GM21619 (cell line): ENCODE measurements at regions not wholly inside any gene's neighbourhood (a gene's known extent, or its start where the extent isn't known, plus 50 kb on each side); places are given as distances from the start of the nearest gene placed in this dataset.
A peak's percentile ranks its signal among the peaks of the same experiment; 100 is the strongest.

Experiments used
- ATAC-seq: cut with Tn5 transposase; IDR thresholded peaks from one replicate; pipeline ENCODE4 v1.9.1; 2021; ENCODE audit not compliant: unreplicated experiment

DNA sequence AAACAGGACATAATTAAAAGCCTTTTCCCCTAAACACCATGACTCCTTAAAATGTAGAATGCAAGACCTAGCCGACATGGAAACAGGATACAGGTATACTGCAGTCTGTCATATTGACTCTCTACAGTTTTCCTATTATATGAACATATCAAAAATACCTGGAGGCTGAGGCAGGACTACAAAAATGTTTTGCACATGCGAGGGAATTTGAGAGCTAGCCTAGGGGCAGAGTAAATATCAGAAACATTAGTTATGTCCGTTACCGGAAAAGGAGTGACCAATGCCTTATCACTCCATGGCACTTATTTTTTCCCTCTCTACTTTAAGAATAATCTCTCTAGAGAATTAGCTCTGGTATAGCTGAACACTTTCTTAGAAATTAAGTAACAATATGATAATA lies 732.3 kb downstream of the TUSC7 start:
- ATAC-seq = no peak

DNA sequence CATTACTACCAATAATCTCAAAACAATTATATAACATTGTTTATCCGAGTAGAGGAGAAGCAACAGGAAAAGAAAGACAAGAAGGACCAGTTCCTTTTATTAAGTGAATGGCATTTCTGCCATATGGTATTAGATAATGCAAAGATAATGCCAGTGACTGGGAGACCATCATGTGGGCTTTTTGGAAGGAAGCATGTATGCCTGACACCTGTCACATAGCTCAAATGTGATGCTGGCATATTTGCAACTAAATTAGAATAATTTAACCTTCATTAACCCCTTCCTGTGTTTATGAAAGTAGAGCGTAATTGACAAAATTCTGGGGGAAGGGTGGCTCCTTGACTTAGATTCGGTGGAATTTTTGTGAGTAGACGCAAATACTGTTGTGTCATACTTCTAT lies 733.0 kb downstream of the TUSC7 start:
- ATAC-seq = no peak

DNA sequence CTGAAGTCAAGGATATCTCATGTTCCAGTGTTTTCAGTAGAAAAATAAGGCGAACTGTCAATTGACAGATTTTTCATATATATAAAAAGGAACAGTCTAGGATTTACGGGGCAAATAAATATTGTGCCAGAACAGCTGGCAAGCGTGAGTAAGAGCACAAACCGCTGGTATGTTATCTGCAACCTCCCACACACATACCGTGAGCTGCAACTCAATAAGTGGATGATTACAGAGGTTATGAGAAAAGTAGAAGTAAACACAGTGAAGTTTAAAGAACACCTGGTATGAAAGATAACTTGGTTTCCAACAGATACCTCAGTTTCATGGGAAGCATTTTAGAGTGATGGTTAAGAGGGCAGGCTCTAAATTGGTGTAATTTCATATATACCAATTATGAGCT lies 733.4 kb downstream of the TUSC7 start:
- no peak for ATAC-seq

DNA sequence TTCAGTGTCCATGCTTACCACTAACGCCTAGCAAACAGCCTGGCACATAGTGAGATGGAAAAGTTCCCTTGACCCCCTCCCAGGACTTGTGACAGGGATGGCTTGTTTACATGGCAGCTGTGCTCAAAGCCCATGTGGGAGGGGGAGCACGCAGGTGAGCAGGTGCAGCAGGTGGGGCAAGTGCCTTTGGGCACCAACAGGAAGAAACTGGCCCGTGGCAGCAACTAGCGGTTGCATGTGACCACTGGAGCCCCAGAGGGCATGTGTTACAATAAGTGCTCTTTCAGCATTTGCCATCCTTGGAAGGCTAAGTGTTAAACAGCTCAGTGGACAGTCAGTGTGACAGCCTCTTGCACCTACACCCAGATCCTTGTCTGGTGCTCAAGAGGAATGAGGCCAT lies 734.6 kb downstream of the TUSC7 start:
- no peak for ATAC-seq

DNA sequence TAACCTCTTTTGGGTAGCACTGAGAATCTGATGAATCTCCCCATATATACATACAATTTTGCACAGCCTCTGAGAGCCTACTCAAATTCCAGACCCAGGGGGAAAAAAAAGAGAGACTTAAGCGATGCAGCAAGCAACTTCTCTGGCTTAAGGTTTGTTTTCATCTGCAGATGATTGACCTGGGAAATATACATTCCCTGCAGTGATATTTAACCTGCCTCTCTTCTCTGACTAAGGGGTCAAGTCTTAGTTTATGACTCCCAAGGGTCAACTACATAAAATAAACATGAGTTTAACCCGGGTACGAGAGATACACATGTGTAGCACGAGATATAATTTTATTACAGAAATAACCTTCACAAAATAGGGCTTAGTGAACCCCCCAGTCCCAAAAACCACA lies 737.8 kb downstream of the TUSC7 start:
- ATAC-seq = no peak

DNA sequence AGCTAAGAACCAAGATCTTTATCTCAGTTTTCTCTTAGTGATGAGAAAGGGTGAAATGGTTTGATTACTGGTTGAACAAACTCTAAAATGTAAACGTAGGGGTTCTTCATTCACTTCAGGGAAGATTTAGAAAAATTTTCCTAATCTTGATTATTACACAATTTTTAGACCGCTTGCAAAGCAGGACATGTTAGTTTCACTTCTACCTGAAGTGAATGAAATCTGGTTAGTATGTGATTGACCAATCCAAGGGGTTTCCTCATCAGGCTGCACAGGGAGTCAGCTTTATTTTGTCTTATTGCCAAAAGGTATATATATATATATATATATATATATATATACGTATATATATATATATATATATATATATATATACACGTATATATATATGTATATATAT lies 740.4 kb downstream of the TUSC7 start:
- ATAC-seq = no peak

DNA sequence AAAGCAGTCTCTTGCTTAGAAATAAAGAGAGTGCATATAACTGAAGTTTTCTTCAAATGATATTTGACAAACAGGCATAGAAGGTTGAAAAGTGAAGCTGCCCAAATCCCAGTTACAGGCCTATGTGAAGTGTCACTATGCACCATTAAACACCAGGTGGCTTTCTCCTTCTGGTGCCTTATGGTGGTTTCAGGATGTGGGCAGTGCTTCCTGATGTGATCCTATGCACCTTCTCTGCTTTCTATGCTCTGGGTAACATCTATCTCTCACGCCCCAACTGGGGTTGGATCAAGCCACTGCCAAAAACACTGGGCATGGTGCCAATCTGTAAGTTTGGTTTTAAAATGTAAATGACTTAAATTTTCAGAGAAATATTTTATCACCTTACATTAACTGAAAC lies 744.7 kb downstream of the TUSC7 start:
- ATAC-seq = peak; percentile 54

DNA sequence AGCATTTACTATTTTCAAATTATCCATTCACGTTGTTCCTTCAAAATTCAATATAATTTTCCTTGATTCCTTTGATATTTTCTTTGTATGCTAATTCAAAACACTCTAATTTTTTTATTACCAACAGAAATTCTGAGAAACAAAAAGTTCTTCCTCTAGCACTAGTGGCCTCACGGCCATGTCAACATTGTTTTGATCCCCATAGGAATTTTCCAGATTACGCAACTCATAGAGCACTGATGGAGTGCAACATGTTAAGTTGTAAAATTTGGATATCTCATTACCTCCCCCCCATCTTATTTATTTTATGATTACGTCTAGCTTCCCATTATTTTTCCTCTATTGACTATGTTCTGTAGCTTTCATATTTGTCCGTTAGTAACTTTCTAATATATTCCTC lies 745.3 kb downstream of the TUSC7 start:
- ATAC-seq = no peak

DNA sequence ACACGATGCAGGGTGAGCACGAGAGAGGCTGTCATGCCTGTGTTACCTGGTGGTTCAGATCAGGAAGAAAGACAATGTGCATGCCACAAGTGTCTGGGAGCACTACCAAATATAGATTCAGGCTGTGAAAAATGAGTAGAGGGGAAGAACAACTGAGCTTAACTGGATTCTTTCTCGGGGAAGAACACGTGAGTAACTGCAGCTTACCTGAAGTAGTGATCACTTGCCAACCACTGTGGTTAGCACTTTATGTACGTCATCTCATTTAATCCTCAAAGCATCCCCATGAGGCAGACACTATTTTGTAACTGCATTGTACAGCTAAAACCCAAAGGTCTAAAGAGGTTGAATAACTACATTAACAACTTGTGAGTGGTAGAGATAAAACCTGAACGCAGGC lies 746.2 kb downstream of the TUSC7 start:
- ATAC-seq = no peak

DNA sequence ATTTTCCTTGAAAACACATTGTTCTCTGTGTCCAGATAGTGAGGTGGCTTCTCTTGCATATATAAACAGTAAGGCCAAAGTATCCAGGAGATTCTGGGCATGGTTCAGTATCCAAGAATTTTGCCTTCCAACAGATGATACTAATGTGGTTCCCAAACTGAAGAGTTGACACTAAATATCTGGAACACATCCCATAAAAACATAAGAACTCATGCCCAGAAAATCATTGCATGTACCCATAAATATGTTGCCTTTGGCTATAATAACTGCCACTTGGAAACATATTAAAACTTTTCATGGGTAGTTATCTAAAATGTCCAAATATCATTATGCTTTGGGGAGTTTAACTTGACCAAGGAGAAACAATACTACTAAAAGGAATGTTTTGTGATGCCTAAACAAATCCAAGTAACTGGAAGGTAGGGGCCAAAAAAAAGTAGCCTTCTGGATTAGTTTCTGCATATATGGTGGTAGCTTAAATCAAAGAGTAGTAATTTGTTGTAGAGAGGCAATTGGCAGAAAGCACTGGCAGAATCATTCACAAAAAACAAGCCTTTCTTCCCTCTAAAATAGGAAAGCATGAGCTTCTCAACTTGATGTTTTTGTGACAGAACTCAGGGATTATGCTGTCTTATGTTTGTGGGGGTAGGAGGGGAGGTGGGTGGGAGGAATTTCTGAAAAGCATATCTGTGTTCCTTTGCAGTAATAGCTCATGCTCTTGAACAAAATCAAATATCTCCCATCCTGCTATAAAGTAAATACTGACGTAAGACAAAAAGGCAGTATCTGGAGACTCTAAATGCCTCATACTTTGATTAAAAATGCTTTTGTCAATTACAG lies 753.9 kb downstream of the TUSC7 start:
- no peak for ATAC-seq

DNA sequence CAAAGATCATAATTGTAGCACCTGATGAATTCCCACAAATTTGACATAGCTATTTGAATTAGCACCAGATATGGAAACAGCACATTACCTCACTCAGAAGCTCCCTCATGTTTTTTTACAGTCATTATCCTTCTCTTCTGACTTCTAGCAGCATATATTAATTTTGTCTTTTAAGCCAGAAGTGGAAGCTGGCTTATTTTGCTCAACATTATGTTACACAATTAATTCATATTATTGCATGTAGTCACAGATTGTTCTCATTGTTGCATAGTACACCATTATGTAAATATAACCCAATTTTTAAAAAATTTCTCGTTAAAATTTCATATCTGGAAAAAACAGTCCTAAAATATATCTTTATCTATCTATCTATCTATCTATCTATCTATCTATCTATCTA lies 762.3 kb downstream of the TUSC7 start:
- no peak for ATAC-seq

DNA sequence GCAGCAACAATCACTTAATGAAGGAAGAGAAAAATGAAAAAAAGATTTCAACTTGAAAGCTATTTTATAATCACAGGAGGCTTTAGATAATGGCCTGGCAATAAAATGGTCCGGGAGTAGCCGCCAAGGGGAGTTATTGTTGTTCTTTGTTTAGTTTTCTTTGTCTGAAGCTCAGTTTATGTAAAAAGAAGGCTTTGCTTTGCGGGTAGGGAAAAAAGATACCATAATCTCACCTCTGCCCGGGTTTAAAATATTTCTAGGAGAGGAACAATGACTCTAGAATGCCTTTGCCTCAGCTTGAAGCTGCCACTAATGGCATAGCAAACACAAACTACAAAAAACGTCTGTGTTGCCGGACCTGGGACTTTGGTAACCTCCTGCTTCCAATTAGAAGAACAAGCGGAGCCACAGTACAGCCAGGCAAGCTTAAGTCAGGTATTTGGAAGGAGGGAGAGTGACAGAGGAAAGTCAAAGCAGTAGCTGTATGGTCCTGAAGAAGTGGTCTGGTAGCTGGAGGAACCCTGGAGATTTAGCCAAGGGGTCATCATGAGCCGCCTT lies 764.5 kb downstream of the TUSC7 start:
- no peak for ATAC-seq

DNA sequence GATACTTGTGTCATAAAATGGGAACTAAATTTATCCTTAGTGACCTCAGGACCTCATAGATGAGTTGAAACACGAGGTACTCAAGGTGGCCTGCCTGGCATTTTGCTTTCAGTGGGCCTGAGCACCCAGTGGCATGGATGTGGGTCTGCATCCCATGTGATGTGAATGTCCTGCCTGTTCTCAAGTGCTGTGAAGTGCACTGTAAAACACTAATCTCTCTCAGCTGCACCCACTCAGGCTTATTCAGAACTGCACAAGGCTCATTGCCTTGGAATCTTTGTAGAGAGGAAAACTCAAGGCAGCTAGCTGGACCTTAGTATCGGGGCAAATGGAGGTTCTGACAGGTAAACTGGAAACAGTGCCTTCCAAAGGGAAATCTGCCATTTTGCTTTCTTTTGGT lies 767.0 kb downstream of the TUSC7 start:
- ATAC-seq = no peak

DNA sequence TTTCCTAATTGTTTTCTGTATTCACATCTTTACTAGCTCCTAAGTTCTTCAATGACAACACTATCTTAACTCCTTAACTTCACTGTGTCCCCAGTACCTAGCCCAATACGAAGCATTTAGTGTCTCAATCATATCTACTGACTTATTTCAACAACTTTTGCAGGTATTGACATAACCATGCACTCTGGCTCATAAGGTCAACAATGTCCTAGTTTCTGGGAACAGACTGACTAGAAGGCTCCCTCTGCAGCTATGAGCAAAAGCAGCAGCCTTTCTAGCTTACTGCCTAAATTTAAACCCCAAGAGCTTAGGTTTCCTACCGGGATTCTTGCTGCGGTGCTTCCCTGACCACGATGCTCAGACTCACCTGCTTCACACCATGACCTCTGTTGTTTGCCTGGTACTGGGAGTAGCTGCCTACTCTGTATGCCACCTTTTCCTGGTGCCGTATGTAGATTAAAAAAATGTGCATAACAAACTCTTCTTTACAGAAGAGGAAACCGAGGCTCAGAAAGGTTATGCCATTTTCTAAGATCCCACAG lies 767.7 kb downstream of the TUSC7 start:
- ATAC-seq = no peak

DNA sequence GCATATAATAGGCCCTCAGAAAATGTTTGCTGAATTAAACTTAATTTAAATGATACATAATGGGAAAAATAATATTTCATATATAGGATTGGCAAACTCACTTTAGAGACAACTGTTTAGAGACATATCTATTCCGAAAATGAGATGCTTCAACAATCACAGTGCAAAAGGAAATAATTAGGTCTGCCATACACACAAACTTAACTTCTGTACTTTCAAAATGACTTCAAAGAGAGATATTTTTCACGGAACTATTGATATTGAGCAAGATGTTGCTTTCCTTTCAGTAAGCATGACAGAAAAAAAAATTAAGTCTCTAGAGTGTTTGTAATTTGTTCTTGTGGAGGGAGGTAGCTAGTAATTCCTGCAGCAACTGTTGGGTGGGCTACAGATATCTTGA lies 769.5 kb downstream of the TUSC7 start:
- ATAC-seq = peak; percentile 75

DNA sequence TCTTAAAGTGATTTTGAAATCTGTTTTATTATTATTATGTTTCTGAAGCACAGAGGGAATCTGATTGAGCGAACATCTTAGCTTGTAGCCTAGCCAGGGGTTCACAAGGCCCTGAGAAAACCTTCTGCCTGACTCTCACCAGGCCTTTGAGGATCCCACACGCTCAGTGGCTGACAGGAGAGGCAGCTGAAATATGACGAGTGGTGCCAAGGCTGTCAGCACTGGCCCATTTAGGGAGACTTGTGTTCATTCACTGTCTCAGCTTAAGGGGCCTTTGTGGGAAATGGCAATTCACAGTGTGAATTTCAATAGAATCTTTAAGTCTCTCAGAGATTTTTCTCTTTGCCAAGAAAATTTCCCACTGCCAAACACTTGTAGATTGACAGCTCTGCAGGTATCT lies 770.9 kb downstream of the TUSC7 start:
- ATAC-seq = no peak

DNA sequence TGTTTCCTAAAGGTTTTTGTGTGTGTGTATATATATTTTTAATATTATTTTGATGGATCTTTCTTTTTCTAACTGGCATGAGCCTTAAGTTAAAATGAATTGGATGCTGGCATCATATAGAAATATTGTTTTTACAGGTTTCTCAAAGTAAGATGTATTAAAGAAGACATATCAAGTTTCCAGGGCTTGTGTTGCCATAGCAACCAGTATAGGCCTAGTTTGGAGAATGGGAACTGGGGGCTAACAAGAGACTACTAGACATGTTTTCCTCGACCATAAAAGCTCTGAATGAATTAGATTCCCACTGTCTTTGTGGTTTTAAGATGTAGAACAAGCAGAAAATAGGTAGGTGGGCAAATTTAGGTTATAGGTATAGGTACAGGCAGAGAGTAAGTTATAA lies 771.4 kb downstream of the TUSC7 start:
- no peak for ATAC-seq

DNA sequence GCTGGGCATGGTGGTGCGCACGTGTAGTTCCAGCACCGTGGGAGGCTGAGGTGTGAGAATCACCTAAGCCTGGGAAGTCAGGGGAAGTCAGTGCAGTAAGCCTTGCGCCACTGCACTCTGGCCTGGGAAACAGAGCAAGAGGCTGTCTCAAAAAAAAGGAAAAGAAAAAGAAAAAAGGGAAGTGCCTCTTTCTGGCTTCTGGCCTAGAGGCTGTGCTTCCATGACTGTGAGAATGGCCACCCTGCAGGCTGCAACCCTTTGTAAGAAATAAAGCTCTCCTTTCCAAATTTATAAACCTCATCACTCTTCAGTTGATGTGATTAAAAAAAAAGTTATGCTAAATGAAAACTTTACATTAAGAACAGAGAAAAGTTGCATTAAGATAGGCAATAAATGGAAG lies 774.3 kb downstream of the TUSC7 start:
- no peak for ATAC-seq

DNA sequence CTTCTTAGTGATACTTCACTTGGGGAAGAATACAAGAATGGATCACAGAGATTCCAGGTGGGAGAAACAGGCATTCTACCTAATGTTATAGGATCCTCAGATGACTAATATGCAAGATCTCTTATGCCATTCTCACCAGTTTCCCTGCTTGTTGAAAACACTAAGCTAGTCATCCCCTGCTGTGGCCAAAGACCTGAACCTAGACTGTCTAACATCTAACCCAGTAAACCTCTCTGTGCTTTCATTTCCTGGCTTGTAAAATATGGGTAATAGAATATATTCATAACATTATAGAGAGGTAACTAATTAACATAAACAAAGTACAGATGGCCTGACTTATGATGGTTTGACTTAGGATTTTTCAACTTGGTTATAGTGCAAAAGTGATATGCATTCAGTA lies 776.3 kb downstream of the TUSC7 start:
- peak; percentile 57 for ATAC-seq

DNA sequence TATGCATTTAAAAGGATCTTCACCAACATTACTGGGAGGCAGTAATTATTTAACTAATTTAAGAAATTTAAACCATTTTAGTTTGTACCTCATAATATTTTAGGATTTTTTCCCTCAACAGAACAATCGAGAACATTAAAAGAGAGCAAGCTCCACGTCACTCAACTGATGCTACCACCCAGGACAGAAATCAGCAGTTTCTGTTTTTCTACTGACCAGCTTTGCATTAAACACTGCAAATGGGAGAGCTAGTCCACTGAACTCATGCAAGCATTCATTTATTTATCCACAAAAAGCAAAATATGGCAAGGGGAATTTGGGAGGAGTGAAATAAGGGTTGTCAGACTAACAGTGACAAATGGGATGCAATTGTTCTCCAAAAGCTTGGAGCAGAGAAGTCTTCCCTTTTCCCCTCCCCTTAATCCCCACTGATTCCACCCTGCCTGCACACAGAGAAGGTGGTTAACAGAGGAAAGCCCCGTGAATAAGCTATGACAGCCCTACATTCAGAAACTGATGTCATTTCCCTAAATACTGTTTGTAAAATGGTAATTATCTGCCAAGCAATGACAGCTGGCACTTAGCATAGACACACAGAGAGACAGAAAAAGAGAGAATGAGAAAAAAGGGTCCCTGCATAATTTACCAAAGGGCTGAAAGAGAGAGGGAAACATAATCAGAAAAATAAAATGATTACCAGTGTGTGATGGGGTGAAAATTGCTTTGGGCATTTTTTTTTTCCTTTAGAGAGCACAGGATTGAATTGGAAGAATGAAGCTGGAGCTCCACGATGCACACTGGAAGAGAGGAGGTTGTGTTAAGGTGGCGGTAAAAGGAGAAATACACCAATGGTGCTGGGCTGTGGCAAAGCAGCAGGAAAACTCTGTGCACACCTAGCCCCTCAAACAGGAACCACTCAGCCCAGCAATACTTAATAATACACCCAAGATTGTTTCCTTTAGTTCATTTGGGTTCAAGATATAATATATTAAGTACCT lies 777.4 kb downstream of the TUSC7 start:
- peak; percentile 76 for ATAC-seq

DNA sequence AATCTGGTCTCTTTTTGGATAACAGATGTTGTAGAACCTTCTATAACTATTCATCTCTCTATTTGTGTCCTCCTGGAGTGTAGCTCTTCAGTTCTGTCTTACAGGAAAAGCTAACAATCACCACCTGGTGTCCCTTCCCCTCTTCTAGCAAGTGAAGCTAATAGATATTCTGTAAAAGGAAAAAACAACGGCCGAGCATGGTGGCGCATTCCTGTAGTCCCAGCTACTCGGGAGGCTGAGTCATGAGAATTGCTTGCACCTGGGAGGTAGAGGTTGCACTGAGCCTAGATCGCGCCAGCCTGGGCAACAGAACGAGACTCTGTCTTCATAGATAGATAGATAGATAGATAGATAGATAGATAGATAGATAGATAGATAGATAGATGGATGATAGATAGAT lies 779.4 kb downstream of the TUSC7 start:
- no peak for ATAC-seq
